Activated CD4-positive, alpha-beta memory T cell treated with anti-CD3 and anti-CD28 coated beads for 36 hours (primary cell): ENCODE measurements at regions not wholly inside any gene's neighbourhood (a gene's known extent, or its start where the extent isn't known, plus 50 kb on each side); places are given as distances from the start of the nearest gene placed in this dataset.
A peak's percentile ranks its signal among the peaks of the same experiment; 100 is the strongest.
"Not testable (repeated sequence)": the region's sequence is repeated elsewhere in the genome, so short reads cannot be mapped to it uniquely, and the experiment has no call there.

Experiments
- CTCF ChIA-PET: fragments of 350-600 bp; sonication (Branson Sonifier 250); formaldehyde crosslinking; loops from one replicate; lab custom pipeline; 2021; ENCODE audit warnings: antibody characterized with exemption, inconsistent platforms; lab: Charles Lee
- POLR2A ChIA-PET: fragments of 350-600 bp; sonication (Branson Sonifier 250); formaldehyde crosslinking; loops from one replicate; lab custom pipeline; 2021; ENCODE audit warnings: antibody characterized with exemption; lab: Charles Lee
- DNase-seq: peaks from one replicate; pipeline ENCODE4 v3.0.0-alpha.2; 2020
- H3K27ac Mint-ChIP-seq: one replicate; pipeline ENCODE4 v1.8.0; 2021; ENCODE audit warnings: mixed read lengths
- H3K27me3 Mint-ChIP-seq: one replicate; pipeline ENCODE4 v1.8.0; 2021; ENCODE audit warnings: mixed read lengths
- H3K36me3 Mint-ChIP-seq: one replicate; pipeline ENCODE4 v1.8.0; 2021; ENCODE audit warnings: mixed read lengths
- H3K4me1 Mint-ChIP-seq: one replicate; pipeline ENCODE4 v1.8.0; 2021; ENCODE audit warnings: low read depth, mixed read lengths
- H3K4me3 Mint-ChIP-seq: one replicate; pipeline ENCODE4 v1.8.0; 2021; ENCODE audit warnings: mild to moderate bottlenecking, mixed read lengths
- H3K9me3 Mint-ChIP-seq: one replicate; pipeline ENCODE4 v1.8.0; 2021; ENCODE audit warnings: mixed read lengths
- intact Hi-C: fragments of 100-400 bp; cut with micrococcal nuclease; formaldehyde crosslinking; loops from one replicate; pipeline ENCODE4 v1.15.1; 2023

- no peak for DNase-seq
- POLR2A ChIA-PET, result interaction anchor here (1.4 kb wide), 1 partner anchor 19 kb away, joined by 3 read pairs; no protein-coding TSS in a partner anchor
- CTCF ChIA-PET, result no interaction called here
- H3K4me1 Mint-ChIP-seq, result peaks cover 21% of the 10 kb centered on the region
- peaks cover 10% of the 10 kb centered on the region for H3K36me3 Mint-ChIP-seq
- H3K27ac Mint-ChIP-seq, result peak overlapping the region; percentile 2
- intact Hi-C loops, result no loop called here
- no peak overlapping the region for H3K4me3 Mint-ChIP-seq
- H3K9me3 Mint-ChIP-seq, result no peaks in the 10 kb centered on the region
- no peaks in the 10 kb centered on the region for H3K27me3 Mint-ChIP-seq
Observed at GRCh38 chr14:55814064-55814463, 234.1 kb downstream of the KTN1 start.

GRCh38 chr14:55814873-55815272 is 234.9 kb downstream of the KTN1 start:
- H3K27ac Mint-ChIP-seq, result no peak overlapping the region
- CTCF ChIA-PET, result interaction anchor here (0.6 kb wide), 1 partner anchor 38 kb away, joined by 3 read pairs; no protein-coding TSS in a partner anchor
- peaks cover 10% of the 10 kb centered on the region for H3K36me3 Mint-ChIP-seq
- no peaks in the 10 kb centered on the region for H3K27me3 Mint-ChIP-seq
- POLR2A ChIA-PET, result interaction anchor here (1.4 kb wide), 1 partner anchor 20 kb away, joined by 3 read pairs; no protein-coding TSS in a partner anchor
- no peak overlapping the region for H3K4me3 Mint-ChIP-seq
- no peaks in the 10 kb centered on the region for H3K9me3 Mint-ChIP-seq
- intact Hi-C loops, result no loop called here
- H3K4me1 Mint-ChIP-seq, result peaks cover 21% of the 10 kb centered on the region
- no peak for DNase-seq

- CTCF ChIA-PET, result no interaction called here
- DNase-seq, result no peak
- Mint-ChIP-seq H3K27me3 (peaks cover under 1% of the 10 kb centered on the region), H3K4me1 (peaks cover 21% of the 10 kb centered on the region), H3K4me3 (no peak overlapping the region), H3K36me3 (peaks cover 2% of the 10 kb centered on the region), H3K9me3 (no peaks in the 10 kb centered on the region), H3K27ac (no peak overlapping the region)
- intact Hi-C loops, result no loop called here
- POLR2A ChIA-PET, result no interaction called here
Observed at GRCh38 chr14:55816225-55816624, 236.2 kb downstream of the KTN1 start.

- Mint-ChIP-seq H3K4me3 (no peak overlapping the region), H3K9me3 (peaks cover 4% of the 10 kb centered on the region), H3K27ac (no peak overlapping the region), H3K4me1 (peaks cover 5% of the 10 kb centered on the region), H3K27me3 (peaks cover 3% of the 10 kb centered on the region), H3K36me3 (no peaks in the 10 kb centered on the region)
- intact Hi-C loops, result no loop called here
- CTCF ChIA-PET, result no interaction called here
- no peak for DNase-seq
- POLR2A ChIA-PET, result no interaction called here
Observed at GRCh38 chr14:55819610-55820304, 239.8 kb downstream of the KTN1 start.

GRCh38 chr14:55822906-55823305 is 242.9 kb downstream of the KTN1 start:
- peaks cover 4% of the 10 kb centered on the region for H3K9me3 Mint-ChIP-seq
- H3K36me3 Mint-ChIP-seq, result no peaks in the 10 kb centered on the region
- no peaks in the 10 kb centered on the region for H3K4me1 Mint-ChIP-seq
- H3K27me3 Mint-ChIP-seq, result peaks cover 10% of the 10 kb centered on the region
- H3K27ac Mint-ChIP-seq, result no peak overlapping the region
- H3K4me3 Mint-ChIP-seq, result no peak overlapping the region
- ChIA-PET CTCF (no interaction called here), POLR2A (no interaction called here)
- intact Hi-C loops, result no loop called here
- no peak for DNase-seq

- ChIA-PET POLR2A (no interaction called here), CTCF (no interaction called here)
- Mint-ChIP-seq H3K9me3 (no peaks in the 10 kb centered on the region), H3K4me1 (no peaks in the 10 kb centered on the region), H3K4me3 (no peak overlapping the region), H3K27ac (no peak overlapping the region), H3K27me3 (no peaks in the 10 kb centered on the region), H3K36me3 (no peaks in the 10 kb centered on the region)
- intact Hi-C loops, result no loop called here
- DNase-seq, result no peak
Observed at GRCh38 chr14:55832122-55832911, 252.3 kb downstream of the KTN1 start.

- no peak for DNase-seq
- H3K27ac Mint-ChIP-seq, result no peak overlapping the region
- H3K4me1 Mint-ChIP-seq, result no peaks in the 10 kb centered on the region
- no peaks in the 10 kb centered on the region for H3K27me3 Mint-ChIP-seq
- no peaks in the 10 kb centered on the region for H3K9me3 Mint-ChIP-seq
- no peak overlapping the region for H3K4me3 Mint-ChIP-seq
- intact Hi-C loops, result no loop called here
- no peaks in the 10 kb centered on the region for H3K36me3 Mint-ChIP-seq
- ChIA-PET CTCF (no interaction called here), POLR2A (no interaction called here)
Observed at GRCh38 chr14:55832974-55833373, 253.0 kb downstream of the KTN1 start.

GRCh38 chr14:55834390-55834789 is 254.4 kb downstream of the KTN1 start:
- no peak overlapping the region for H3K4me3 Mint-ChIP-seq
- no peak for DNase-seq
- H3K4me1 Mint-ChIP-seq, result no peaks in the 10 kb centered on the region
- CTCF ChIA-PET, result interaction anchor here (1.0 kb wide), 1 partner anchor 409 kb away, joined by 3 read pairs; no protein-coding TSS in a partner anchor
- no peak overlapping the region for H3K27ac Mint-ChIP-seq
- H3K27me3 Mint-ChIP-seq, result no peaks in the 10 kb centered on the region
- POLR2A ChIA-PET, result no interaction called here
- intact Hi-C loops, result no loop called here
- no peaks in the 10 kb centered on the region for H3K9me3 Mint-ChIP-seq
- no peaks in the 10 kb centered on the region for H3K36me3 Mint-ChIP-seq

- intact Hi-C loops, result no loop called here
- H3K36me3 Mint-ChIP-seq, result no peaks in the 10 kb centered on the region
- H3K27ac Mint-ChIP-seq, result no peak overlapping the region
- no peaks in the 10 kb centered on the region for H3K4me1 Mint-ChIP-seq
- H3K27me3 Mint-ChIP-seq, result no peaks in the 10 kb centered on the region
- H3K4me3 Mint-ChIP-seq, result no peak overlapping the region
- ChIA-PET POLR2A (no interaction called here), CTCF (no interaction called here)
- DNase-seq, result no peak
- no peaks in the 10 kb centered on the region for H3K9me3 Mint-ChIP-seq
Observed at GRCh38 chr14:55835985-55836384, 256.0 kb downstream of the KTN1 start.

GRCh38 chr14:55837467-55837866 is 257.5 kb downstream of the KTN1 start:
- H3K9me3 Mint-ChIP-seq, result no peaks in the 10 kb centered on the region
- H3K27me3 Mint-ChIP-seq, result no peaks in the 10 kb centered on the region
- no peaks in the 10 kb centered on the region for H3K4me1 Mint-ChIP-seq
- intact Hi-C loops, result no loop called here
- no peak overlapping the region for H3K4me3 Mint-ChIP-seq
- no peaks in the 10 kb centered on the region for H3K36me3 Mint-ChIP-seq
- POLR2A ChIA-PET, result no interaction called here
- no peak for DNase-seq
- H3K27ac Mint-ChIP-seq, result no peak overlapping the region
- CTCF ChIA-PET, result no interaction called here

- H3K9me3 Mint-ChIP-seq, result no peaks in the 10 kb centered on the region
- no peaks in the 10 kb centered on the region for H3K27me3 Mint-ChIP-seq
- no peak overlapping the region for H3K4me3 Mint-ChIP-seq
- intact Hi-C loops, result no loop called here
- H3K36me3 Mint-ChIP-seq, result no peaks in the 10 kb centered on the region
- H3K27ac Mint-ChIP-seq, result no peak overlapping the region
- H3K4me1 Mint-ChIP-seq, result no peaks in the 10 kb centered on the region
- ChIA-PET POLR2A (no interaction called here), CTCF (no interaction called here)
- DNase-seq, result no peak
Observed at GRCh38 chr14:55838529-55839052, 258.6 kb downstream of the KTN1 start.

- intact Hi-C loops, H3K36me3 Mint-ChIP-seq, H3K4me3 Mint-ChIP-seq, CTCF ChIA-PET, H3K4me1 Mint-ChIP-seq, H3K27ac Mint-ChIP-seq, POLR2A ChIA-PET, DNase-seq, H3K27me3 Mint-ChIP-seq, H3K9me3 Mint-ChIP-seq: not testable (repeated sequence)
Observed at GRCh38 chr14:55839301-55839947, 259.4 kb downstream of the KTN1 start.
